Neural cell (in vitro differentiated cells): ENCODE measurements at regions not wholly inside any gene's neighbourhood (a gene's known extent, or its start where the extent isn't known, plus 50 kb on each side); places are given as distances from the start of the nearest gene placed in this dataset.

Experiments
- H2AFZ ChIP-seq: fragments of 200-600, 300-800 bp; sonication (generic), shearing (Covaris generic); 2 replicates; pipeline ENCODE4 v1.6.0; 2014; ENCODE audit warnings: low read depth, mild to moderate bottlenecking, antibody characterized with exemption, low read length, moderate library complexity
- H3F3A ChIP-seq: fragments of 200-600 bp; shearing (Covaris generic); 2 replicates; pipeline ENCODE4 v1.6.1; 2016; ENCODE audit warnings: mild to moderate bottlenecking, moderate library complexity, mixed read lengths, antibody characterized with exemption, low read length; ENCODE audit not compliant: insufficient read depth, poor library complexity, severe bottlenecking
- H3K27ac ChIP-seq: fragments of 200-600, 300-800 bp; sonication (generic), shearing (Covaris generic); 2 replicates; pipeline ENCODE4 v1.5.1; 2014; ENCODE audit warnings: mild to moderate bottlenecking, low read length, moderate library complexity
- H3K27me3 ChIP-seq: fragments of 300-800, 200-600 bp; sonication (generic), shearing (Covaris generic); 2 replicates; pipeline ENCODE4 v1.6.0; 2014; ENCODE audit warnings: mild to moderate bottlenecking, low read depth, low read length, moderate library complexity; ENCODE audit not compliant: insufficient read depth
- H3K36me3 ChIP-seq: fragments of 300-800, 200-600 bp; sonication (generic), shearing (Covaris generic); 2 replicates; pipeline ENCODE4 v1.5.1; 2014; ENCODE audit warnings: mild to moderate bottlenecking, antibody characterized with exemption, low read length, moderate library complexity; ENCODE audit not compliant: insufficient read depth
- H3K4me2 ChIP-seq: fragments of 300-800, 200-600 bp; sonication (generic), shearing (Covaris generic); 2 replicates; pipeline ENCODE4 v1.6.0; 2014; ENCODE audit warnings: mild to moderate bottlenecking, low read length
- H3K4me3 ChIP-seq: fragments of 300-800, 200-600 bp; sonication (generic), shearing (Covaris generic); 2 replicates; pipeline ENCODE4 v1.5.1; 2014; ENCODE audit warnings: mild to moderate bottlenecking, low read length, moderate library complexity
- H3K79me2 ChIP-seq: fragments of 200-600 bp; shearing (Covaris generic); replicated peaks from 2 replicates; pipeline ENCODE4 v1.6.0; 2014; ENCODE audit warnings: mild to moderate bottlenecking, low read length, moderate library complexity; ENCODE audit not compliant: insufficient read depth
- H3K9ac ChIP-seq: fragments of 300-800, 200-600 bp; sonication (generic), shearing (Covaris generic); 2 replicates; pipeline ENCODE4 v1.6.1; 2016; ENCODE audit warnings: mild to moderate bottlenecking, low read length, mixed read lengths
- H3K9me2 ChIP-seq: fragments of 200-600 bp; shearing (Covaris generic); 2 replicates; pipeline ENCODE4 v1.6.1; 2016; ENCODE audit warnings: mild to moderate bottlenecking, low read length, mixed read lengths; ENCODE audit not compliant: insufficient read depth
- H3K9me3 ChIP-seq: fragments of 200-600, 300-800 bp; sonication (generic), shearing (Covaris generic); 2 replicates; pipeline ENCODE4 v1.6.1; 2016; ENCODE audit warnings: mild to moderate bottlenecking, mixed run types, low read length, moderate library complexity, mixed read lengths
- H4K20me1 ChIP-seq: fragments of 200-600 bp; shearing (Covaris generic); 2 replicates; pipeline ENCODE4 v1.6.1; 2016; ENCODE audit warnings: mild to moderate bottlenecking, mixed run types; ENCODE audit not compliant: insufficient read depth
- CTCF ChIP-seq: fragments of 450-650 bp; IDR thresholded peaks from 2 replicates; pipeline ENCODE4 v1.5.1; 2014; ENCODE audit warnings: antibody characterized with exemption, mild to moderate bottlenecking, moderate library complexity; ENCODE audit not compliant: poor library complexity, severe bottlenecking
- EP300 ChIP-seq: fragments of 450-650 bp; conservative IDR thresholded peaks from 2 replicates; pipeline ENCODE4 v1.6.1; 2014; ENCODE audit warnings: antibody characterized with exemption, mild to moderate bottlenecking, moderate library complexity; ENCODE audit not compliant: poor library complexity, severe bottlenecking
- EZH2 ChIP-seq: fragments of 200-600, 300-800 bp; shearing (Covaris generic), sonication (generic); IDR thresholded peaks from 2 replicates; pipeline ENCODE4 v1.6.1; 2014; ENCODE audit warnings: antibody characterized with exemption, low read length, borderline replicate concordance, mild to moderate bottlenecking; ENCODE audit not compliant: insufficient read depth, poor library complexity, severe bottlenecking
- MXI1 ChIP-seq: fragments of 450-650 bp; conservative IDR thresholded peaks from 2 replicates; pipeline ENCODE4 v1.6.1; 2014; ENCODE audit warnings: antibody characterized with exemption, mild to moderate bottlenecking; ENCODE audit not compliant: poor library complexity, severe bottlenecking
- POLR2AphosphoS5 ChIP-seq: IDR thresholded peaks from 2 replicates; pipeline ENCODE4 v1.6.1; 2012
- RAD21 ChIP-seq: fragments of 450-650 bp; conservative IDR thresholded peaks from 2 replicates; pipeline ENCODE4 v1.6.1; 2014; ENCODE audit warnings: antibody characterized with exemption, mild to moderate bottlenecking, moderate library complexity
- REST ChIP-seq: IDR thresholded peaks from 2 replicates; pipeline ENCODE4 v1.6.1; 2012; ENCODE audit warnings: borderline replicate concordance
- SMC3 ChIP-seq: fragments of 450-650 bp; conservative IDR thresholded peaks from 2 replicates; pipeline ENCODE4 v1.6.1; 2014; ENCODE audit warnings: antibody characterized with exemption, mild to moderate bottlenecking, moderate library complexity; ENCODE audit not compliant: poor library complexity
- TAF1 ChIP-seq: IDR thresholded peaks from 2 replicates; pipeline ENCODE4 v1.6.1; 2012; ENCODE audit warnings: low read depth

- Histone ChIP-seq H3K4me2 (no peak overlapping the region), H3K27ac (no peak overlapping the region), H2AFZ (no peak overlapping the region), H3K27me3 (no peaks in the 10 kb centered on the region), H4K20me1 (no peaks in the 10 kb centered on the region), H3K4me3 (no peak overlapping the region), H3K9me2 (no peaks in the 10 kb centered on the region), H3K9me3 (no peaks in the 10 kb centered on the region), H3K9ac (no peak overlapping the region), H3K36me3 (no peaks in the 10 kb centered on the region), H3F3A (no peaks in the 10 kb centered on the region), H3K79me2 (no peaks in the 10 kb centered on the region)
- TF ChIP-seq CTCF: no peak
- no peak for TF ChIP-seq SMC3
- TF ChIP-seq EZH2: no peak
- TF ChIP-seq POLR2AphosphoS5: no peak
- TF ChIP-seq TAF1: no peak
- no peak for TF ChIP-seq EP300
- no peak for TF ChIP-seq MXI1
- no peak for TF ChIP-seq RAD21
- TF ChIP-seq REST: no peak
These were observed 108.4 kb upstream of the RPS23 start for GRCh38 chr5:82386576-82386975.

GRCh38 chr5:82384034-82384750 lies 106.0 kb upstream of the RPS23 start:
- Histone ChIP-seq H3K36me3 (no peaks in the 10 kb centered on the region), H3K27ac (no peak overlapping the region), H3K9me2 (no peaks in the 10 kb centered on the region), H4K20me1 (no peaks in the 10 kb centered on the region), H3K9ac (no peak overlapping the region), H3K9me3 (no peaks in the 10 kb centered on the region), H3K79me2 (no peaks in the 10 kb centered on the region), H2AFZ (no peak overlapping the region), H3K27me3 (no peaks in the 10 kb centered on the region), H3K4me3 (no peak overlapping the region), H3F3A (no peaks in the 10 kb centered on the region), H3K4me2 (no peak overlapping the region)
- TF ChIP-seq RAD21 (no peak), EZH2 (no peak), REST (no peak), SMC3 (no peak), POLR2AphosphoS5 (no peak), TAF1 (no peak), MXI1 (no peak), EP300 (no peak), CTCF (no peak)
